Chondrocyte (in vitro differentiated cells): ENCODE measurements at regions not wholly inside any gene's neighbourhood (a gene's known extent, or its start where the extent isn't known, plus 50 kb on each side); places are given as distances from the start of the nearest gene placed in this dataset.

Experiments
- DNase-seq: peaks from one replicate; pipeline ENCODE4 v3.0.0; 2021; ENCODE audit warnings: mixed read lengths, low spot score
- H3K27ac Mint-ChIP-seq: one replicate; pipeline ENCODE4 v1.8.0; 2021; ENCODE audit warnings: mild to moderate bottlenecking, moderate library complexity, mixed read lengths; ENCODE audit not compliant: unreplicated experiment
- H3K27me3 Mint-ChIP-seq: 2 replicates; pipeline ENCODE4 v1.8.0; 2021; ENCODE audit warnings: low read depth, mixed read lengths
- H3K36me3 Mint-ChIP-seq: 2 replicates; pipeline ENCODE4 v1.8.0; 2021; ENCODE audit warnings: low read depth, mixed read lengths
- H3K4me1 Mint-ChIP-seq: 2 replicates; pipeline ENCODE4 v1.8.0; 2021; ENCODE audit warnings: low read depth, mild to moderate bottlenecking, mixed read lengths
- H3K4me3 Mint-ChIP-seq: one replicate; pipeline ENCODE4 v1.8.0; 2021; ENCODE audit warnings: mild to moderate bottlenecking, moderate library complexity, mixed read lengths; ENCODE audit not compliant: unreplicated experiment
- H3K9me3 Mint-ChIP-seq: 2 replicates; pipeline ENCODE4 v1.8.0; 2021; ENCODE audit warnings: low read depth, mixed read lengths
- TF ChIP-seq, protein P1 (sequence below): fragments of 200-600 bp; sonication (generic); IDR thresholded peaks from 2 replicates; pipeline ENCODE4 v1.5.0; 2021; ENCODE audit warnings: antibody characterized with exemption, mild to moderate bottlenecking, moderate library complexity

DNA sequence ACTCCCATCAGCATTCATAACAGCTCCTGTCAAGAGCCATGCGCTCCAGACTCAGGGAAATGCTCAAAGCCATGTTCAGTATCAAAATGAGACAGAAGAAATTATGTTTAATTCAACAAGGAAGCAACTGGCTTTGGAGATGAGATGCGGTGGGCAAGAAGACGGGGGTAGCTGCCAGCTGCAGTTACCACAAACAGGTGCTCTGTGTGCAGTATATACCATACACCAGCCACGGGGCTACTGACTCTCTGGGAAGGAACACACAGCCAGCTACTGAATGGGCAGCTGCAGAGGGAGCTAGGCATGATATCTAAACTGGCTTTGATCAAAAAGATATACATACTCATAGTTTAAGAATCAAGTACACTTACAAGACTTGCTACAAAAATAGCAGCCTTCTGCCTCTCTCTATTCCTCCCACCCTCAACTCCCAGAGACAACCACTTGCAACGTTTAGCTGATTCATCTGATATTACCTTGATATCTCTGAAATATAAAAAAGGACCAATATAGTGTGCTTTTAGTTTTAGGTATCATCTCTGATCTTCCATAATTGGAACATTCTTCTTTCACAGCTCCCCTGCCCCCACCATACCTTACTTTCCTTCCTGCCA, 593.0 kb downstream of the UQCRFS1 start:
- peaks cover 5% of the 10 kb centered on the region for H3K27me3 Mint-ChIP-seq
- no peaks in the 10 kb centered on the region for H3K36me3 Mint-ChIP-seq
- no peak for DNase-seq
- no peak overlapping the region for H3K4me3 Mint-ChIP-seq
- peaks cover 32% of the 10 kb centered on the region for H3K9me3 Mint-ChIP-seq
- H3K4me1 Mint-ChIP-seq, result no peaks in the 10 kb centered on the region
- no peak overlapping the region for H3K27ac Mint-ChIP-seq
- TF ChIP-seq, protein P1, sequence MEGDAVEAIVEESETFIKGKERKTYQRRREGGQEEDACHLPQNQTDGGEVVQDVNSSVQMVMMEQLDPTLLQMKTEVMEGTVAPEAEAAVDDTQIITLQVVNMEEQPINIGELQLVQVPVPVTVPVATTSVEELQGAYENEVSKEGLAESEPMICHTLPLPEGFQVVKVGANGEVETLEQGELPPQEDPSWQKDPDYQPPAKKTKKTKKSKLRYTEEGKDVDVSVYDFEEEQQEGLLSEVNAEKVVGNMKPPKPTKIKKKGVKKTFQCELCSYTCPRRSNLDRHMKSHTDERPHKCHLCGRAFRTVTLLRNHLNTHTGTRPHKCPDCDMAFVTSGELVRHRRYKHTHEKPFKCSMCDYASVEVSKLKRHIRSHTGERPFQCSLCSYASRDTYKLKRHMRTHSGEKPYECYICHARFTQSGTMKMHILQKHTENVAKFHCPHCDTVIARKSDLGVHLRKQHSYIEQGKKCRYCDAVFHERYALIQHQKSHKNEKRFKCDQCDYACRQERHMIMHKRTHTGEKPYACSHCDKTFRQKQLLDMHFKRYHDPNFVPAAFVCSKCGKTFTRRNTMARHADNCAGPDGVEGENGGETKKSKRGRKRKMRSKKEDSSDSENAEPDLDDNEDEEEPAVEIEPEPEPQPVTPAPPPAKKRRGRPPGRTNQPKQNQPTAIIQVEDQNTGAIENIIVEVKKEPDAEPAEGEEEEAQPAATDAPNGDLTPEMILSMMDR, result no peak

DNA sequence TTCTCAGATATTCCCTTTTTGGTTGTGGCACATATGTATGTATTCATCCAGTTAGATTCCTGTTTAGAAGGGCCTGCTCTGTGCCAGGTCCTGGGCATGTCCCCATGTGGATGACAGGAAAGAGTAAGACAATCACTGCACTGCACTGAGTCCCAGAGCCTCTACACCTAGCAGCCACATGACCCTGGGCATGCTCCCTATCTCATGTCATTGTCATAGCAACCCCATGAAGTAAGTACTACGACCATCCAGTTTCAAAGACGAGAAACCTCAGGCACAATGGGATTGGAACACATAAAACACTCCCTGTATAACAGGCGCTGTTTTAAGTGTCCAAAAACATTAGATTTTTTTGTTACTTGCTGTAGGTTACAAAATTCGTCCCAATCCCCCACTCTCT, 594.4 kb downstream of the UQCRFS1 start:
- TF ChIP-seq, protein P1, result no peak
- Mint-ChIP-seq H3K4me1 (no peaks in the 10 kb centered on the region), H3K27ac (no peak overlapping the region), H3K9me3 (peaks cover 42% of the 10 kb centered on the region), H3K27me3 (no peaks in the 10 kb centered on the region), H3K36me3 (no peaks in the 10 kb centered on the region), H3K4me3 (no peak overlapping the region)
- DNase-seq, result no peak

DNA sequence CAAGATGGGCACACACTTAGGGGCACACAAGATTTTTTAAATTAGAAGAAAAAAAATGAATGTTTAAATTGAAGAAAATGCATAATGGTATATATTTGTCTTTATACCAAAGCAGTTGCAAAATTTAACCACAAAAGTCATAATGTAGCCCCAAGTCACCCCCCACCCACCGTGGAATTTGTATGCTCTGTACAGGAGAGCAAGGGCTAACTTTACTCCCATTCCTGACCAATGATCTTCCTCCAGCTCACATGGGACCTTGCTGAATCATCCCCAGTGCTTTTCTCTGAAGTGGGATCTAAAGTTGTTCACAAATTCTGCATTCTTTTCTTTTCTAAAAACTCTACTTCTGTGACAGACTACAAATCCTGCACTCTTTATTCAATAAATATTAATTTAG, 597.0 kb downstream of the UQCRFS1 start:
- H3K4me3 Mint-ChIP-seq, result no peak overlapping the region
- TF ChIP-seq, protein P1, result no peak
- no peaks in the 10 kb centered on the region for H3K27me3 Mint-ChIP-seq
- no peak overlapping the region for H3K27ac Mint-ChIP-seq
- peaks cover 46% of the 10 kb centered on the region for H3K9me3 Mint-ChIP-seq
- H3K36me3 Mint-ChIP-seq, result no peaks in the 10 kb centered on the region
- no peaks in the 10 kb centered on the region for H3K4me1 Mint-ChIP-seq
- no peak for DNase-seq

GRCh38 chr19:28615546-28615916, 597.4 kb downstream of the UQCRFS1 start:
- no peaks in the 10 kb centered on the region for H3K27me3 Mint-ChIP-seq
- peaks cover 46% of the 10 kb centered on the region for H3K9me3 Mint-ChIP-seq
- TF ChIP-seq, protein P1, result no peak
- H3K36me3 Mint-ChIP-seq, result no peaks in the 10 kb centered on the region
- no peak overlapping the region for H3K27ac Mint-ChIP-seq
- no peaks in the 10 kb centered on the region for H3K4me1 Mint-ChIP-seq
- no peak for DNase-seq
- no peak overlapping the region for H3K4me3 Mint-ChIP-seq

DNA sequence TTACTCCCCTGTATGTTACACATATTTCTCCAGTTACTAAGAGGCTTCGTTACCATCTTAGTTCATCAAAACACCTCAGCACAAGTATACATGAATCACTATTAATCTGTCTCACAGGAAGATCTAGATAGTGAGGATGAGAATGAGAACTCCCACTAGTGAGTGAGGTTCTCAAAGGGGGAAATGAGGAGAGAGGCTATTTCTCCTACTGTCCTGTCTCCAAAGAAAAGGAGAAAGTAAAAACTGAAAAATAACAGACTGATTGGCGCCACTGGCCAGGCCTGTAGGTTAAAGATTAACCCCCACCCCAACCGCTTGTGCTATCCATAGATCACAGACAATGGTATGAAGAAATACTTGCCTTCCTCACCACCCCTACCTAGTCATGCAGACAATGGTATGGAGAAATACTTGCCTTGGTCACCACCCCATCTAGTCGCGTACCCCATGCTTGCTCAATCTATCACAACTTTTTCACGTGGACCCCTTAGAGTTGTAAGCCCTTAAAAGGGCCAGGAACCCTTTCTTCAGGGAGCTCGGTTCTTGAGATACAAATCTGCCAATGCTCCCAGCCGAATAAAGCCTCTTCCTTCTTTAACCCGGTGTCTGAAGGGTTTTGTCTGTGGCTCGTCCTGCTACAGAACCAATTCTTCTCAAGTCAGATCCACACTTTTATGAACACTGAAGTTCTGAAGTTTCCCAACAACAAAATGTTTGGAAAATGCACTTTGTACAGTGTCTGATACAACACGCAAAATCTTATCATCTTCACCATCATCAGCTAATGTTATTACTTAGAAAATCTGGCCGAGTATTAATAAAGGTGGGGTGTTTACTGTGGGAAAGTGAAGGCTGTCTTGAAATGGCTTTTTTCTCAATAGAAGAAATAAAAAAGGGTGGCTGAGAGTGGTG, 598.1 kb downstream of the UQCRFS1 start:
- Mint-ChIP-seq H3K36me3 (no peaks in the 10 kb centered on the region), H3K4me1 (no peaks in the 10 kb centered on the region), H3K4me3 (no peak overlapping the region), H3K9me3 (peaks cover 43% of the 10 kb centered on the region), H3K27ac (no peak overlapping the region), H3K27me3 (no peaks in the 10 kb centered on the region)
- TF ChIP-seq, protein P1, result no peak
- no peak for DNase-seq
